BJ (cell line): ENCODE measurements at regions not wholly inside any gene's neighbourhood (a gene's known extent, or its start where the extent isn't known, plus 50 kb on each side); places are given as distances from the start of the nearest gene placed in this dataset.

Experiments used
- CTCF ChIA-PET: fragments of 350-600 bp; formaldehyde crosslinking; extraction: SDS; loops from one replicate; lab custom pipeline; 2021; ENCODE audit warnings: antibody characterized with exemption, inconsistent platforms; lab: Yijun Ruan, JAX
- POLR2A ChIA-PET: fragments of 300-600 bp; sonication (Branson Sonifier 250); formaldehyde crosslinking; extraction: SDS; loops from one replicate; lab custom pipeline; 2021; ENCODE audit warnings: antibody characterized with exemption; lab: Charles Lee
- DNase-seq: peaks from one replicate; pipeline ENCODE4 v3.0.0-alpha.2; 2011; ENCODE audit warnings: low read depth
- H3K27me3 ChIP-seq: 2 replicates; pipeline ENCODE4 v1.6.0; 2011; ENCODE audit warnings: low read length; ENCODE audit not compliant: control insufficient read depth, insufficient read depth
- H3K36me3 ChIP-seq: 2 replicates; pipeline ENCODE4 v1.5.1; 2011; ENCODE audit warnings: low read length; ENCODE audit not compliant: control insufficient read depth, insufficient read depth
- H3K4me3 ChIP-seq: 2 replicates; pipeline ENCODE4 v1.5.1; 2011; ENCODE audit warnings: low read depth, mild to moderate bottlenecking, control low read depth, low read length
- CTCF ChIP-seq: IDR thresholded peaks from 2 replicates; pipeline ENCODE4 v1.5.1; 2011; ENCODE audit warnings: low read depth, mild to moderate bottlenecking, control low read depth, inconsistent platforms, low read length, moderate library complexity; ENCODE audit not compliant: insufficient read depth

GRCh38 chr16:63461248-63461841, 1425.1 kb upstream of the CDH8 start:
- POLR2A ChIA-PET = no interaction called here
- CTCF ChIA-PET = interaction anchor here (0.7 to 1.6 kb wide), 6 partner anchors 9 to 1657 kb away, joined by 3 to 5 read pairs (median 4); no protein-coding TSS in a partner anchor
- H3K36me3 ChIP-seq = no peaks in the 10 kb centered on the region
- H3K27me3 ChIP-seq = no peaks in the 10 kb centered on the region
- TF ChIP-seq CTCF = peak; percentile 27; the same call in 1 of the 2 replicates
- no peak overlapping the region for H3K4me3 ChIP-seq
- no peak for DNase-seq

- POLR2A ChIA-PET = no interaction called here
- CTCF ChIA-PET = no interaction called here
- no peak for TF ChIP-seq CTCF
- DNase-seq = no peak
- Histone ChIP-seq H3K4me3 (no peak overlapping the region), H3K27me3 (no peaks in the 10 kb centered on the region), H3K36me3 (no peaks in the 10 kb centered on the region)
Measured at GRCh38 chr16:63458846-63459245, 1422.6 kb upstream of the CDH8 start.

GRCh38 chr16:63457869-63458268, 1421.6 kb upstream of the CDH8 start:
- CTCF ChIA-PET = no interaction called here
- Histone ChIP-seq H3K4me3 (no peak overlapping the region), H3K27me3 (no peaks in the 10 kb centered on the region), H3K36me3 (no peaks in the 10 kb centered on the region)
- POLR2A ChIA-PET = no interaction called here
- no peak for TF ChIP-seq CTCF
- no peak for DNase-seq

- ChIA-PET POLR2A (no interaction called here), CTCF (no interaction called here)
- no peak for DNase-seq
- H3K36me3 ChIP-seq = no peaks in the 10 kb centered on the region
- no peaks in the 10 kb centered on the region for H3K27me3 ChIP-seq
- no peak for TF ChIP-seq CTCF
- no peak overlapping the region for H3K4me3 ChIP-seq
Measured at GRCh38 chr16:63453261-63453660, 1417.0 kb upstream of the CDH8 start.

GRCh38 chr16:63447121-63447520, 1410.9 kb upstream of the CDH8 start:
- H3K27me3 ChIP-seq = no peaks in the 10 kb centered on the region
- H3K36me3 ChIP-seq = no peaks in the 10 kb centered on the region
- TF ChIP-seq CTCF = no peak
- no peak for DNase-seq
- no peak overlapping the region for H3K4me3 ChIP-seq
- POLR2A ChIA-PET = no interaction called here
- CTCF ChIA-PET = no interaction called here
